Keratinocyte (primary cell): ENCODE measurements at regions not wholly inside any gene's neighbourhood (a gene's known extent, or its start where the extent isn't known, plus 50 kb on each side); places are given as distances from the start of the nearest gene placed in this dataset.

Experiments
- DNase-seq: peaks from one replicate; pipeline ENCODE4 v3.0.0-alpha.2; 2011; ENCODE audit warnings: low read depth, missing footprints, low spot score
- FAIRE-seq: peaks from 2 replicates; lab custom pipeline; 2011; peaks lifted over from hg19 to GRCh38; lab: Jason Lieb, UNC
- H2AFZ ChIP-seq: 2 replicates; pipeline ENCODE4 v1.6.0; 2012; ENCODE audit warnings: low read length, control low read depth, inconsistent platforms; ENCODE audit not compliant: control insufficient read depth
- H3K27ac ChIP-seq: 2 replicates; pipeline ENCODE4 v1.5.1; 2011; ENCODE audit warnings: low read length; ENCODE audit not compliant: control insufficient read depth, insufficient read depth
- H3K27me3 ChIP-seq: 3 replicates; pipeline ENCODE4 v1.6.0; 2011; ENCODE audit warnings: low read length; ENCODE audit not compliant: control insufficient read depth, insufficient read depth; ENCODE audit errors: extremely low read depth
- H3K36me3 ChIP-seq, 2 experiments: 2 replicates in 1 of 2; 3 replicates in 1 of 2; pipeline ENCODE4 v1.5.1; 2011; ENCODE audit warnings: low read length in 2 of 2, mild to moderate bottlenecking in 1 of 2; ENCODE audit not compliant: control insufficient read depth in 2 of 2, insufficient read depth in 2 of 2; ENCODE audit errors: extremely low read depth in 1 of 2
- H3K4me1 ChIP-seq: 3 replicates; pipeline ENCODE4 v1.5.1; 2011; ENCODE audit warnings: low read length; ENCODE audit not compliant: control insufficient read depth, insufficient read depth; ENCODE audit errors: extremely low read depth
- H3K4me2 ChIP-seq: 3 replicates; pipeline ENCODE4 v1.6.0; 2011; ENCODE audit warnings: low read depth, low read length; ENCODE audit not compliant: control insufficient read depth, insufficient read depth; ENCODE audit errors: extremely low read depth
- H3K4me3 ChIP-seq, 3 experiments: fragments of 200-600 bp in 1 of 3; sonication (generic) in 1 of 3; 2 replicates in 2 of 3; 3 replicates in 1 of 3; pipeline ENCODE4 v1.5.1; 2011 to 2016; ENCODE audit warnings: low read length in 3 of 3, mild to moderate bottlenecking in 3 of 3, control low read depth in 2 of 3, inconsistent platforms in 1 of 3, low read depth in 1 of 3, mixed read lengths in 1 of 3, mixed run types in 1 of 3, moderate library complexity in 1 of 3; ENCODE audit not compliant: control insufficient read depth in 2 of 3, insufficient read depth in 2 of 3; ENCODE audit errors: extremely low read depth in 1 of 3
- H3K79me2 ChIP-seq: 2 replicates; pipeline ENCODE4 v1.6.0; 2012; ENCODE audit warnings: low read length; ENCODE audit not compliant: control insufficient read depth, insufficient read depth
- H3K9ac ChIP-seq: 3 replicates; pipeline ENCODE4 v1.6.0; 2011; ENCODE audit warnings: low read length; ENCODE audit not compliant: control insufficient read depth, insufficient read depth; ENCODE audit errors: extremely low read depth
- H3K9me1 ChIP-seq: 3 replicates; pipeline ENCODE4 v1.6.0; 2011; ENCODE audit warnings: low read length; ENCODE audit not compliant: control insufficient read depth, insufficient read depth; ENCODE audit errors: extremely low read depth
- H3K9me3 ChIP-seq: 2 replicates; pipeline ENCODE4 v1.5.1; 2012; ENCODE audit warnings: low read depth, low read length; ENCODE audit not compliant: control insufficient read depth
- H4K20me1 ChIP-seq: 3 replicates; pipeline ENCODE4 v1.6.0; 2011; ENCODE audit warnings: low read length; ENCODE audit not compliant: control insufficient read depth, insufficient read depth; ENCODE audit errors: extremely low read depth
- CTCF ChIP-seq, 3 experiments: IDR thresholded peaks in 1 of 3; conservative IDR thresholded peaks in 1 of 3; optimal IDR thresholded peaks in 1 of 3; 2 replicates in 2 of 3; 3 replicates in 1 of 3; pipeline versions ENCODE3 to v1.5.1; 2011; ENCODE audit warnings: low read length in 3 of 3, mild to moderate bottlenecking in 3 of 3, moderate library complexity in 2 of 3, control low read depth in 1 of 3, inconsistent platforms in 1 of 3; ENCODE audit not compliant: insufficient read depth in 2 of 3; ENCODE audit errors: extremely low read depth in 1 of 3
- EZH2 ChIP-seq: IDR thresholded peaks from one replicate; pipeline ENCODE4 v1.6.1; 2012; ENCODE audit warnings: inconsistent platforms, mild to moderate bottlenecking, low read length, moderate library complexity
- dilution Hi-C: fragments of 300-500 bp; cut with MboI; formaldehyde crosslinking; loops from one replicate; pipeline ENCODE4 v1.7.0; 2020; ENCODE audit warnings: low sequenced_read_pairs; ENCODE audit not compliant: extremely low pct_ligation_motif_present

GRCh38 chr10:108388706-108389105 is 1224.2 kb upstream of the SORCS1 start:
- Histone ChIP-seq H3K9me3 (no peaks in the 10 kb centered on the region), H4K20me1 (no peaks in the 10 kb centered on the region), H3K4me3 (no peak overlapping the region), H2AFZ (no peak overlapping the region), H3K4me2 (no peak overlapping the region), H3K27ac (no peak overlapping the region), H3K79me2 (no peaks in the 10 kb centered on the region), H3K9ac (no peak overlapping the region), H3K27me3 (no peaks in the 10 kb centered on the region), H3K4me1 (no peaks in the 10 kb centered on the region), H3K9me1 (no peaks in the 10 kb centered on the region), H3K36me3 (no peaks in the 10 kb centered on the region)
- no peak for TF ChIP-seq CTCF (optimal IDR thresholded peaks at IDR 0.05 in 1 of 3, IDR thresholded peaks at IDR 0.05 in 1 of 3, conservative IDR thresholded peaks at IDR 0.05 in 1 of 3; ENCODE audit: extremely low read depth in 1 of 3, insufficient read depth in 2 of 3, low read length in 3 of 3)
- TF ChIP-seq EZH2, result no peak
- dilution Hi-C loops, result no loop called here
- no peak for DNase-seq
- FAIRE-seq, result no peak

- Histone ChIP-seq H3K9ac (no peak overlapping the region), H2AFZ (no peak overlapping the region), H3K27ac (no peak overlapping the region), H3K79me2 (no peaks in the 10 kb centered on the region), H3K27me3 (no peaks in the 10 kb centered on the region), H3K4me2 (no peak overlapping the region), H3K9me3 (no peaks in the 10 kb centered on the region), H3K4me3 (no peak overlapping the region), H3K36me3 (no peaks in the 10 kb centered on the region), H4K20me1 (no peaks in the 10 kb centered on the region), H3K9me1 (no peaks in the 10 kb centered on the region), H3K4me1 (no peaks in the 10 kb centered on the region)
- DNase-seq, result no peak
- TF ChIP-seq CTCF (optimal IDR thresholded peaks at IDR 0.05 in 1 of 3, IDR thresholded peaks at IDR 0.05 in 1 of 3, conservative IDR thresholded peaks at IDR 0.05 in 1 of 3; ENCODE audit: extremely low read depth in 1 of 3, insufficient read depth in 2 of 3, low read length in 3 of 3) (no peak), EZH2 (no peak)
- FAIRE-seq, result no peak
- dilution Hi-C loops, result no loop called here
Measured at GRCh38 chr10:108385963-108386362, 1221.5 kb upstream of the SORCS1 start.
